BLaER1 (cell line): ENCODE measurements at regions not wholly inside any gene's neighbourhood (a gene's known extent, or its start where the extent isn't known, plus 50 kb on each side); places are given as distances from the start of the nearest gene placed in this dataset.

Experiments
- H3K27ac ChIP-seq: shearing (Covaris generic); formaldehyde crosslinking; 2 replicates; pipeline ENCODE4 v1.8.1; 2022
- H3K27me3 ChIP-seq: shearing (Covaris generic); formaldehyde crosslinking; 2 replicates; pipeline ENCODE4 v1.8.1; 2022
- H3K36me3 ChIP-seq: shearing (Covaris generic); formaldehyde crosslinking; 2 replicates; pipeline ENCODE4 v1.8.1; 2022
- H3K4me1 ChIP-seq: shearing (Covaris generic); formaldehyde crosslinking; 2 replicates; pipeline ENCODE4 v1.8.1; 2022
- H3K4me2 ChIP-seq: shearing (Covaris generic); formaldehyde crosslinking; 2 replicates; pipeline ENCODE4 v1.8.1; 2022
- H3K4me3 ChIP-seq: shearing (Covaris generic); formaldehyde crosslinking; 2 replicates; pipeline ENCODE4 v1.8.1; 2022
- H3K9ac ChIP-seq: shearing (Covaris generic); formaldehyde crosslinking; 2 replicates; pipeline ENCODE4 v1.8.1; 2022
- H3K9me3 ChIP-seq: shearing (Covaris generic); formaldehyde crosslinking; 2 replicates; pipeline ENCODE4 v1.8.1; 2022
- H4K20me1 ChIP-seq: shearing (Covaris generic); formaldehyde crosslinking; 2 replicates; pipeline ENCODE4 v1.8.1; 2022
- Cebpa-rat ChIP-seq: shearing (Covaris generic); IDR thresholded peaks from 2 replicates; pipeline ENCODE4 v1.8.1; 2022

DNA sequence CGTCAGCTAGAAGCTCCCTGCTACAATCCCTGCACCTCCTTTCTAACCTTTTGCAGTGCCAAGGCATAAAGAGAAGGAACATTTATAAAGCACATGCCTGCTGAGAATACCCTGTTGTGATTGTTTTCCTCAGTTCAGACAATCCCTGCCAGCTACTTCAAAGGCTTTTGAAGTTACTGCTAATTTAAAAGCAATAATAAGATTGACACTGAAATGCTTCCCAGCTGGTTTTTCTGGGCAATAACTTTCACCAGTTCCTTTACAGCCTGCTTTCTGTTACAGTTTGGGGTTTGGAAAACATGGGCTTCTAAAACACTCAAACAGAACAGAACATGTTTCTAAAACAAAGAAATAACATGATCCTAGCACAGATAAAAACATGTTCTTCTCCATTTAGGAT is 232.3 kb upstream of the CPEB2 start:
- no peak overlapping the region for H3K9ac ChIP-seq
- H3K27ac ChIP-seq = no peak overlapping the region
- no peak overlapping the region for H3K4me2 ChIP-seq
- H3K4me1 ChIP-seq = peaks cover 10% of the 10 kb centered on the region
- H3K9me3 ChIP-seq = no peaks in the 10 kb centered on the region
- no peaks in the 10 kb centered on the region for H4K20me1 ChIP-seq
- no peak overlapping the region for H3K4me3 ChIP-seq
- H3K27me3 ChIP-seq = no peaks in the 10 kb centered on the region
- no peak for TF ChIP-seq Cebpa-rat
- no peaks in the 10 kb centered on the region for H3K36me3 ChIP-seq

DNA sequence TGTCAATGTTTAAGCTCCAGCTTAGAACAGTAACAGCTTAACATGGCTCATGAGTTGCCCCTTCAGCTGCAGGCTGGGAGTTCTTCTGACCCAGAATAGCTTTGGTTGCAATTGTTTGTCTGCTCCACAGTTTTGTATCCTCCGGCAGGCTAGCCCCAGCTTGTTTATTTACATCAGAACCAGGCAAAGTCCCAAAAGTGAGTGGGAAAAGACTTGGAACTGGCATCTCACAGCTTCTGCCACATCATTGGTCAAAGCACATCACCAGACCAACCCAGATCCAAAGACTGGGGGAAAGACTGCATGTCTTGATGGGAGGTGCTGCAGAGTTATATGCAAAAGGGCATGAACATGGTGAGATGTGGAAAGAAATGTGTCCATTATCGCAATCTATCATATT is 231.2 kb upstream of the CPEB2 start:
- Histone ChIP-seq H3K4me2 (no peak overlapping the region), H4K20me1 (no peaks in the 10 kb centered on the region), H3K9ac (no peak overlapping the region), H3K27me3 (no peaks in the 10 kb centered on the region), H3K27ac (no peak overlapping the region), H3K9me3 (no peaks in the 10 kb centered on the region), H3K36me3 (no peaks in the 10 kb centered on the region), H3K4me1 (peaks cover 10% of the 10 kb centered on the region), H3K4me3 (no peak overlapping the region)
- no peak for TF ChIP-seq Cebpa-rat

- Histone ChIP-seq H3K9me3 (no peaks in the 10 kb centered on the region), H3K4me3 (no peak overlapping the region), H3K4me1 (peaks cover 10% of the 10 kb centered on the region), H4K20me1 (no peaks in the 10 kb centered on the region), H3K4me2 (no peak overlapping the region), H3K9ac (no peak overlapping the region), H3K27me3 (no peaks in the 10 kb centered on the region), H3K36me3 (no peaks in the 10 kb centered on the region), H3K27ac (no peak overlapping the region)
- TF ChIP-seq Cebpa-rat = no peak
Measured at GRCh38 chr4:14771504-14772175, 230.6 kb upstream of the CPEB2 start.

- Histone ChIP-seq H4K20me1 (no peaks in the 10 kb centered on the region), H3K36me3 (no peaks in the 10 kb centered on the region), H3K4me3 (no peak overlapping the region), H3K9ac (no peak overlapping the region), H3K4me2 (no peak overlapping the region), H3K27me3 (no peaks in the 10 kb centered on the region), H3K4me1 (peaks cover 2% of the 10 kb centered on the region), H3K27ac (no peak overlapping the region), H3K9me3 (no peaks in the 10 kb centered on the region)
- no peak for TF ChIP-seq Cebpa-rat
Measured at GRCh38 chr4:14772388-14772787, 229.9 kb upstream of the CPEB2 start.

DNA sequence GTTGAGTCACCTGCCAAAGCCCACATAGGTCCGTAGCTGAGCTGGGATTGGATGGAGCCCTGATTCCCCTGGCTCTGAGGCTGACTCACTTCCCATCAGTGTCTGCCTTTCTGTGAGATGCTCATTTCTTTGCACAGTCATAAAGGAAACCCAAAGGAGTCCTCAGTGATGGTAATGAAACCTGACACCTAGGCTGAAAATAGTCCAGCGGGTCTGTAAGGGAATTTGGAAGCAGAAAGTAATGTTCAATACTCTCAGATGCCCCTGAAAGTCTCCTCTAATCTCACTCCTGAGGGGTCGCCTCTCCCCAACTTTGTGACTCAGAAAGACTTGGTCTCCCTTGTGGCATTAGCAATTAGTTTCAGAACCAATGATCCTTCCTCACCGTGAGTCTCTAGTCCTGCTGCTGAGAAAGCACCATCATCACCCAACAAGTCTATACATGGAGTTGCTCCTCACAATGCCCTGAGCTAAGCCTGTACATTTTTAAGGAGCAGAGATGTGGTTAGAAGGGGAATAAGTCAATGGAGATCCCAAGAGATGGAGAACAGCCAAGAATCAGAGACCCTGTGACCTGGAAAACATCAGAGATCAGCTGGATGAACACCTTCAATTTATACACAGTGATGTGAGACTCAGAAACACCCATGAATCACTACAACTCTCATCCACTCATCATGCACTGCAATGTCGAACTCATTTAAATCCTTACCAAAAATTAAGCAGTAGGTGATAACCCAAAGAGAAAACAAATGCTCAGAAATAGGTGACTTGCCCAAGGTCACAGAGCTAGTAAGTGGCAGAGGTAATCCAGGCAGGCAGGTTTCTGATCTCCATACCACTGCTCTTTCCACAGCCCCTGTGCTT is 219.0 kb upstream of the CPEB2 start:
- H3K4me3 ChIP-seq = no peak overlapping the region
- peaks cover 9% of the 10 kb centered on the region for H3K9me3 ChIP-seq
- no peaks in the 10 kb centered on the region for H3K27me3 ChIP-seq
- H3K4me2 ChIP-seq = no peak overlapping the region
- TF ChIP-seq Cebpa-rat = no peak
- no peak overlapping the region for H3K27ac ChIP-seq
- no peaks in the 10 kb centered on the region for H3K36me3 ChIP-seq
- no peaks in the 10 kb centered on the region for H4K20me1 ChIP-seq
- no peak overlapping the region for H3K9ac ChIP-seq
- no peaks in the 10 kb centered on the region for H3K4me1 ChIP-seq

DNA sequence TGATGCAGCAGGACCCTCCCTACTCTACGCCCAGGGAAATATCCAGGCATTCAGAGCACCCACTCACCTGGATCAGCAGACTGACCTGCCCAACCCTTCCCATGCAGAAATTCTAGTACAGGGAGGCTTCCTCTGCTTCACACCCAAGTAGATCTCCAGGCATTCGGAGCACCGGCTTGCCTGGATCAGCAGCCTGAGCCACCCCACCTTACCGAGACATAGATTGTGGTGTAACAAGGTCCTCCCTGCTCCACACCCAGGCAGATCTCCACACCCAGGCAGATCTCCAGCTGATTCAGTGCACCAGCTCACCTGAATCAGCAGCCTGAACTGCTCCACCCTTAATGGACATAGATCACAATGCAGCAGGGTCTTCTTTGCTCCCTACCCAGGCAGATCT is 215.1 kb upstream of the CPEB2 start:
- Histone ChIP-seq H3K27ac (no peak overlapping the region), H3K4me2 (no peak overlapping the region), H3K9ac (no peak overlapping the region), H3K27me3 (no peaks in the 10 kb centered on the region), H3K36me3 (no peaks in the 10 kb centered on the region), H3K4me1 (no peaks in the 10 kb centered on the region), H3K4me3 (no peak overlapping the region), H3K9me3 (peaks cover 17% of the 10 kb centered on the region), H4K20me1 (no peaks in the 10 kb centered on the region)
- TF ChIP-seq Cebpa-rat = no peak

DNA sequence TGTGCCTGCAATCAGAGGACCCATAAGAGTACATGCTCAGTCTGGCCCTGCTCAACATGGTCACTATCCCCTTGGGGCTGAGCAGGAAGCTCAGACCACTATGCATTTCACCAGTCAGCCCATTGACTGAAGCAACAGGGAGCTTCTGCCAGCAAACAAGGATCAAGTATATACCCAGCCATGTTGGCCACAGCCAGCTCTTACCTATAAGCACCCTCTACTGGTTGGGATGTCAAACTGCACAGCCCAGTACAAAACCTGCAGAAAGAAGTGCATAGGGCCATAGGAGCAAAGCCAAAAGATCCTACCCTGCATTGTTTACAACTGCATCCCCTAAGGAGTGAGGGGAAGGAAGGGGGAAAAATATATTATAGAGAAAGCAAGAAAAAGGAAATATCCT is 214.4 kb upstream of the CPEB2 start:
- H3K4me1 ChIP-seq = no peaks in the 10 kb centered on the region
- H3K4me3 ChIP-seq = no peak overlapping the region
- no peaks in the 10 kb centered on the region for H3K36me3 ChIP-seq
- no peak overlapping the region for H3K9ac ChIP-seq
- peaks cover 17% of the 10 kb centered on the region for H3K9me3 ChIP-seq
- no peaks in the 10 kb centered on the region for H3K27me3 ChIP-seq
- H4K20me1 ChIP-seq = no peaks in the 10 kb centered on the region
- no peak overlapping the region for H3K4me2 ChIP-seq
- no peak overlapping the region for H3K27ac ChIP-seq
- no peak for TF ChIP-seq Cebpa-rat

DNA sequence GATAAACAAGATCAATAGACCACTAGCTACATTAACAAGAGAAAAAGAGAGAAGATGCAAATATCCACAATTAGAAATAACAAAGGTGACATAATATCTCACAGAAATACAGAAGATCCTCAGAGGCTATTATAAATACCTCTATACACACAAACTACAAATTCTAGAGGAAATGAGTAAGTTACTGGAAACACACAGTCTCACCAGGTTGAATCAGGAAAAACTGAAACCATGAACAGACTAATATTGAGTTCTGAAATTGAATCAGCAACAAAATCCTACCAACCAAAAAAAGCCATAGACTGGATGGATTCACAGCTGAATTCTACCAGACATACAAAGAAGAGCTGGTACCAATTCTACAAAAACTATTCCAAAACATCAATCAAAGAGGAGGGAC is 211.8 kb upstream of the CPEB2 start:
- Histone ChIP-seq H3K27me3 (no peaks in the 10 kb centered on the region), H3K4me1 (no peaks in the 10 kb centered on the region), H3K36me3 (no peaks in the 10 kb centered on the region), H3K9ac (no peak overlapping the region), H3K9me3 (peaks cover 17% of the 10 kb centered on the region), H3K4me3 (no peak overlapping the region), H3K27ac (no peak overlapping the region), H4K20me1 (no peaks in the 10 kb centered on the region), H3K4me2 (no peak overlapping the region)
- no peak for TF ChIP-seq Cebpa-rat

- Histone ChIP-seq H3K4me1 (no peaks in the 10 kb centered on the region), H3K27me3 (no peaks in the 10 kb centered on the region), H3K4me2 (no peak overlapping the region), H3K36me3 (no peaks in the 10 kb centered on the region), H3K9me3 (peaks cover 14% of the 10 kb centered on the region), H4K20me1 (no peaks in the 10 kb centered on the region), H3K9ac (no peak overlapping the region), H3K27ac (no peak overlapping the region), H3K4me3 (no peak overlapping the region)
- no peak for TF ChIP-seq Cebpa-rat
Measured at GRCh38 chr4:14792702-14793227, 209.5 kb upstream of the CPEB2 start.

DNA sequence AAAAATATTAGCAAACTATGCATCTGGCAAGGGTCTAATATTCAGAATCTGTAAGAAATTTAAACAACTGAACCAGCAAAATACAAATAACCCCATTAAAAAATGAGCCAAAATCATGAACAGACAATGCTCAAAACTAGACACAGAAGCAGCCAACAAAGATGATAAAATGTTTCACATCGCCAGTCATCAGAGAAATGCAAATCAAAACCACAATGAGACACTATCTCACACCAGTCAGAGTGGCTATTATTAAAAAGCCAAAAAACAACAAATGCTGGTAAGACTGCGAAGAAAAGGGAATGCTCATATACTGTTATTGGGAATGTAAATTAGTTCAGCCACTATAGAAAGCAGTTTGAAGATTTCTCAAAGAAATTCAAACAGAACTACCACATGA is 201.3 kb upstream of the CPEB2 start:
- H3K27me3 ChIP-seq = no peaks in the 10 kb centered on the region
- H3K27ac ChIP-seq = no peak overlapping the region
- no peak for TF ChIP-seq Cebpa-rat
- no peaks in the 10 kb centered on the region for H4K20me1 ChIP-seq
- peaks cover 17% of the 10 kb centered on the region for H3K9me3 ChIP-seq
- no peaks in the 10 kb centered on the region for H3K36me3 ChIP-seq
- no peak overlapping the region for H3K4me3 ChIP-seq
- H3K9ac ChIP-seq = no peak overlapping the region
- H3K4me2 ChIP-seq = no peak overlapping the region
- no peaks in the 10 kb centered on the region for H3K4me1 ChIP-seq
